Liver (tissue), 6 donors: ENCODE measurements at regions not wholly inside any gene's neighbourhood (a gene's known extent, or its start where the extent isn't known, plus 50 kb on each side); places are given as distances from the start of the nearest gene placed in this dataset.

Experiments
- DNase-seq: peaks from one replicate; pipeline ENCODE4 v3.0.0-alpha.2; 2017; ENCODE audit warnings: low spot score
- H3K27ac ChIP-seq, 2 donors: one replicate each; pipeline ENCODE4 v1.7.0; 2013; ENCODE audit warnings: inconsistent platforms in 2 of 2, low read length in 2 of 2, control low read depth in 1 of 2, low read depth in 1 of 2, mild to moderate bottlenecking in 1 of 2
- H3K27me3 ChIP-seq, 4 donors: one replicate each; pipeline versions ENCODE4 v1.6.1 to v1.7.0; 2013; ENCODE audit warnings: low read length in 3 of 4, inconsistent platforms in 1 of 4, mild to moderate bottlenecking in 1 of 4, moderate library complexity in 1 of 4; ENCODE audit not compliant: control insufficient read depth in 4 of 4, insufficient read depth in 4 of 4
- H3K36me3 ChIP-seq, 4 donors: one replicate each; pipeline versions ENCODE4 v1.6.1 to v1.7.0; 2013; ENCODE audit warnings: low read length in 3 of 4, mild to moderate bottlenecking in 3 of 4, low read depth in 1 of 4, moderate library complexity in 1 of 4; ENCODE audit not compliant: control insufficient read depth in 4 of 4, insufficient read depth in 3 of 4
- H3K4me1 ChIP-seq, 4 donors: one replicate each; pipeline versions ENCODE4 v1.6.1 to v1.7.0; 2013; ENCODE audit warnings: low read length in 3 of 4, mild to moderate bottlenecking in 3 of 4, moderate library complexity in 1 of 4; ENCODE audit not compliant: control insufficient read depth in 4 of 4, insufficient read depth in 4 of 4
- H3K4me3 ChIP-seq, 3 donors: one replicate each; pipeline versions ENCODE4 v1.6.1 to v1.7.0; 2013; ENCODE audit warnings: low read length in 3 of 3, control low read depth in 1 of 3, low read depth in 1 of 3, mild to moderate bottlenecking in 1 of 3
- H3K9ac ChIP-seq, 2 donors: one replicate each; pipeline ENCODE4 v1.7.0; 2013; ENCODE audit warnings: low read length in 2 of 2, mild to moderate bottlenecking in 2 of 2, moderate library complexity in 2 of 2, control low read depth in 1 of 2, low read depth in 1 of 2
- H3K9me3 ChIP-seq, 4 donors: one replicate each; pipeline versions ENCODE4 v1.6.1 to v1.7.0; 2013; ENCODE audit warnings: low read length in 3 of 4; ENCODE audit not compliant: control insufficient read depth in 4 of 4
- ATF3 ChIP-seq: IDR thresholded peaks from 2 replicates; pipeline ENCODE4 v1.6.1; 2016; ENCODE audit warnings: antibody characterized with exemption
- EGR1 ChIP-seq, 2 donors: IDR thresholded peaks; 2 replicates each; pipeline ENCODE4 v1.6.1; 2016 to 2018; ENCODE audit warnings: antibody characterized with exemption in 2 of 2, low read depth in 2 of 2
- FOXA1 ChIP-seq: IDR thresholded peaks from 2 replicates; pipeline ENCODE4 v1.6.1; 2016; ENCODE audit warnings: antibody characterized with exemption
- FOXA2 ChIP-seq: IDR thresholded peaks from 2 replicates; pipeline ENCODE4 v1.6.1; 2016; ENCODE audit warnings: antibody characterized with exemption
- GABPA ChIP-seq, 2 donors: IDR thresholded peaks in 1 of 2; conservative IDR thresholded peaks in 1 of 2; 2 replicates each; pipeline ENCODE4 v1.6.1; 2016; ENCODE audit warnings: antibody characterized with exemption in 2 of 2, mild to moderate bottlenecking in 1 of 2, moderate library complexity in 1 of 2
- HNF4A ChIP-seq, 2 donors: conservative IDR thresholded peaks; 2 replicates each; pipeline ENCODE4 v1.6.1; 2016; ENCODE audit warnings: antibody characterized with exemption in 2 of 2, mild to moderate bottlenecking in 2 of 2
- HNF4G ChIP-seq: IDR thresholded peaks from 2 replicates; pipeline ENCODE4 v1.6.1; 2016; ENCODE audit warnings: antibody characterized with exemption
- JUND ChIP-seq, 2 donors: IDR thresholded peaks; 2 replicates each; pipeline ENCODE4 v1.6.1; 2016; ENCODE audit warnings: antibody characterized with exemption in 2 of 2
- NR2F2 ChIP-seq: IDR thresholded peaks from 2 replicates; pipeline ENCODE4 v1.6.1; 2016; ENCODE audit warnings: antibody characterized with exemption
- REST ChIP-seq: IDR thresholded peaks from 2 replicates; pipeline ENCODE4 v1.6.1; 2016; ENCODE audit warnings: antibody characterized with exemption, mild to moderate bottlenecking
- RXRA ChIP-seq, 2 donors: IDR thresholded peaks; 2 replicates each; pipeline ENCODE4 v1.6.1; 2017 to 2018; ENCODE audit warnings: antibody characterized with exemption in 2 of 2, mild to moderate bottlenecking in 1 of 2
- TAF1 ChIP-seq: conservative IDR thresholded peaks from 2 replicates; pipeline ENCODE4 v1.6.1; 2016; ENCODE audit warnings: antibody characterized with exemption, mild to moderate bottlenecking
- YY1 ChIP-seq: IDR thresholded peaks from 2 replicates; pipeline ENCODE4 v1.6.1; 2016; ENCODE audit warnings: antibody characterized with exemption, mild to moderate bottlenecking
- TF ChIP-seq, protein P1 (sequence below): IDR thresholded peaks from 2 replicates; pipeline ENCODE4 v1.6.1; 2016; ENCODE audit warnings: antibody characterized with exemption
- TF ChIP-seq, protein P2 (sequence below): IDR thresholded peaks from 2 replicates; pipeline ENCODE4 v1.6.1; 2016; ENCODE audit warnings: antibody characterized with exemption
- donor health status: healthy.
- donor health status: healthy.
- donor health status: healthy.

GRCh38 chr15:87135109-87135508, 1055.4 kb downstream of the AGBL1 start:
- DNase-seq = no peak
- H3K9ac ChIP-seq = no peak overlapping the region
- H3K27me3 ChIP-seq = no peaks in the 10 kb centered on the region
- no peak for TF ChIP-seq GABPA (IDR thresholded peaks at IDR 0.05 in 1 of 2, conservative IDR thresholded peaks at IDR 0.05 in 1 of 2)
- no peak for TF ChIP-seq YY1
- no peak for TF ChIP-seq EGR1 (IDR thresholded peaks at IDR 0.05; ENCODE audit: low read depth in 2 of 2)
- TF ChIP-seq RXRA (IDR thresholded peaks at IDR 0.05) = no peak
- no peak for TF ChIP-seq HNF4A (conservative IDR thresholded peaks at IDR 0.05)
- no peak for TF ChIP-seq HNF4G
- no peak for TF ChIP-seq JUND (IDR thresholded peaks at IDR 0.05)
- TF ChIP-seq, protein P1, sequence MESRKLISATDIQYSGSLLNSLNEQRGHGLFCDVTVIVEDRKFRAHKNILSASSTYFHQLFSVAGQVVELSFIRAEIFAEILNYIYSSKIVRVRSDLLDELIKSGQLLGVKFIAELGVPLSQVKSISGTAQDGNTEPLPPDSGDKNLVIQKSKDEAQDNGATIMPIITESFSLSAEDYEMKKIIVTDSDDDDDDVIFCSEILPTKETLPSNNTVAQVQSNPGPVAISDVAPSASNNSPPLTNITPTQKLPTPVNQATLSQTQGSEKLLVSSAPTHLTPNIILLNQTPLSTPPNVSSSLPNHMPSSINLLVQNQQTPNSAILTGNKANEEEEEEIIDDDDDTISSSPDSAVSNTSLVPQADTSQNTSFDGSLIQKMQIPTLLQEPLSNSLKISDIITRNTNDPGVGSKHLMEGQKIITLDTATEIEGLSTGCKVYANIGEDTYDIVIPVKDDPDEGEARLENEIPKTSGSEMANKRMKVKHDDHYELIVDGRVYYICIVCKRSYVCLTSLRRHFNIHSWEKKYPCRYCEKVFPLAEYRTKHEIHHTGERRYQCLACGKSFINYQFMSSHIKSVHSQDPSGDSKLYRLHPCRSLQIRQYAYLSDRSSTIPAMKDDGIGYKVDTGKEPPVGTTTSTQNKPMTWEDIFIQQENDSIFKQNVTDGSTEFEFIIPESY = no peak
- no peak for TF ChIP-seq TAF1
- TF ChIP-seq FOXA2 = no peak
- TF ChIP-seq NR2F2 = no peak
- TF ChIP-seq ATF3 = no peak
- TF ChIP-seq, protein P2, sequence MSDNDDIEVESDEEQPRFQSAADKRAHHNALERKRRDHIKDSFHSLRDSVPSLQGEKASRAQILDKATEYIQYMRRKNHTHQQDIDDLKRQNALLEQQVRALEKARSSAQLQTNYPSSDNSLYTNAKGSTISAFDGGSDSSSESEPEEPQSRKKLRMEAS = no peak
- TF ChIP-seq REST = no peak
- TF ChIP-seq FOXA1 = no peak
- H3K4me1 ChIP-seq = no peaks in the 10 kb centered on the region
- H3K9me3 ChIP-seq = no peaks in the 10 kb centered on the region
- H3K4me3 ChIP-seq = no peak overlapping the region
- no peak overlapping the region for H3K27ac ChIP-seq
- no peaks in the 10 kb centered on the region for H3K36me3 ChIP-seq

- no peaks in the 10 kb centered on the region for H3K36me3 ChIP-seq
- no peaks in the 10 kb centered on the region for H3K27me3 ChIP-seq
- no peak for TF ChIP-seq REST
- H3K9me3 ChIP-seq = no peaks in the 10 kb centered on the region
- H3K4me3 ChIP-seq = no peak overlapping the region
- no peaks in the 10 kb centered on the region for H3K4me1 ChIP-seq
- no peak overlapping the region for H3K27ac ChIP-seq
- no peak for DNase-seq
- H3K9ac ChIP-seq = no peak overlapping the region
Observed at GRCh38 chr15:87133704-87134103, 1054.0 kb downstream of the AGBL1 start.
